DMS153 (cell line): ENCODE measurements at regions not wholly inside any gene's neighbourhood (a gene's known extent, or its start where the extent isn't known, plus 50 kb on each side); places are given as distances from the start of the nearest gene placed in this dataset.

Source experiments
- DNase-seq: peaks from one replicate; lab custom pipeline; 2025; lab: John Stamatoyannopoulos, UW

DNA sequence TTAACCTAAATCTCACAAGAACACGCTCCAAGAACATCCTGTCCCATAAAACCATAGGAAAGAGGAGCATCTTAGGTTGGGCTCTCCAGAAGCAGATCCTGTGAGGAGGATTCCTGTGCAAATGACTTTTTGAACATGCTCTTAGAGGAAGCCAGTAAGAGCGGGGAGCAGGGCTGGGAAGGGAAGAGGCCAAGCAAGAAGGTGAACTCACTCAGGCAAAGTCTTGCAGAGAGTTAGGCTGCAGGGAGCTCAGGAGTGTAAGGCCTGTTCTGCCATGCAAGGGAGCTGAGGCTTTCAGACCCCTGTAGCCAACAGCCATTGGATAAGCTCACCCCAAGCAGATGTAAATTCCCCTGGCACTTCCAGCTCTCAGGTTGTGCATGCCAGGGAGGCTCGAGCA is 63.6 kb upstream of the LY86 start:
- no peak for DNase-seq

DNA sequence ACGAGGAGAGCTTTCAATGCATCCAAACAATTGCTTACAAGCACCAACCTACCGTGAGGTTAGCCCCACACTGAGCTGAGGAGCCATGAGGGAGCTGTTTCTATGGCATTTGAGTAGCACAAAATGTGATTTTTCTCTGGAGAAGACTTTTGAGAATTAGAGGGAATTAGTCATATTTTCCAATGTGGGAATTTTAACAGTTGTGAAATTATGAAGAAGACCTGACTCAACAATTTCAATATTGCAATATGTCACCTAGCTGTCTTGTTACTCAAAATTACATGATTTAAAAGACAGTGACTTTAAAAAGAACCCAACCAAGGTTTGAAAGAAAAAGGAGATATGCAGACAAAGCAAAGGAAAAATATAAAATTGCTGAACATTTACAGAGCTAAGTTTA is 62.6 kb upstream of the LY86 start:
- DNase-seq: no peak

DNA sequence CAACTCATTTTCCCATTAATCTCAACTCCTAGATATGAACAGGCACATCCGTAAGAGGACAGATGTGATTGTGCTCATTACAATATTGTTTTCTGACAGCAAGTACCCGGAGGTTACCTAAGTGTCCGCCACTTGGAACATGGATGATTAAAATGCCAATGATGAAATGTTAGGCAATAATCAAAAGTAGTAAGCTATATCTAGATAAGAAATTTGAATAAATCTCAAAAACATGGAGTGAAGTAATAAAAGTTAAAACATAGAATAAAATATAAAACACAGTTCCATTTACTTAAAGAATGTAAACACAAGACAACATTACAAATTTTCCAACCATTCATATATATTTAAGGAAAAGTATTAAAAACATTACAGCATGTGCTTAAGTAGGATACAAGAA is 59.2 kb upstream of the LY86 start:
- no peak for DNase-seq

DNA sequence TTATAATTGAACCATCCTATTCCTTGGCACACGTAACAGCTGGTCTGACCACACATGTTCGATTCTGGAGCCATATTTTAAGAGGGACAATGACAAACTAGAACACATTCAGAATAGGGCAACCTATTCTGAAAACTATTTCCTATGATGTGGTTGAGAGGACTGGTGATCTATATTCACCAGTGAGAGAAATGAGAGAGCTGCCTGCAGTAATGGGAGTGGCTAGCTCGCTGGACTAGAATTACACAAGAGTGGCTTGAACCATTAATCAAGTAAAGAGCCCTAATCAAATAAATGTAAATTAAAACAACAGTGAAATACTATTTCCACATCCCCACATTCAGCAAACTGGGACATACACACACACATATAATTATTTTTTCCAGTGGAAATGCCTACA is 55.3 kb upstream of the LY86 start:
- no peak for DNase-seq

DNA sequence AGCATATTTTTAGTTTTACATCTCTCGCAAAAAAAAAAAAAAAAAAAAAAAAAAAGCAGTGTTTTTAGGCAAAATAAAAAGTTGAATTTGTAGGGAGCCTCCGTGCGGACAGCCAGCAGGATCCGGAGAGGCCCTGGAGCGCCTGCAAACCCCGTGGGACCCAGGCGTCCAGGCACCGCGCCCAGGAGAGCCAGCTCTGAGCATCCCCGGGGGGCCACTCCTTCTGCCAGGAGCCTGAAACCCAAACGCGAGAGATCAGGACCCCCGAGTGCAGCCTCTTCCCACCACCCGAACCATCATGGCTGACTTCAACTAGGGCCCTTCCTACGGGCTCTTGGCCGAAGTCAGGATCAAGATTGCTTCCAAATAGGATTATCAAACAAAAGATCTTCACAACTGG is 54.1 kb upstream of the LY86 start:
- DNase-seq: no peak

DNA sequence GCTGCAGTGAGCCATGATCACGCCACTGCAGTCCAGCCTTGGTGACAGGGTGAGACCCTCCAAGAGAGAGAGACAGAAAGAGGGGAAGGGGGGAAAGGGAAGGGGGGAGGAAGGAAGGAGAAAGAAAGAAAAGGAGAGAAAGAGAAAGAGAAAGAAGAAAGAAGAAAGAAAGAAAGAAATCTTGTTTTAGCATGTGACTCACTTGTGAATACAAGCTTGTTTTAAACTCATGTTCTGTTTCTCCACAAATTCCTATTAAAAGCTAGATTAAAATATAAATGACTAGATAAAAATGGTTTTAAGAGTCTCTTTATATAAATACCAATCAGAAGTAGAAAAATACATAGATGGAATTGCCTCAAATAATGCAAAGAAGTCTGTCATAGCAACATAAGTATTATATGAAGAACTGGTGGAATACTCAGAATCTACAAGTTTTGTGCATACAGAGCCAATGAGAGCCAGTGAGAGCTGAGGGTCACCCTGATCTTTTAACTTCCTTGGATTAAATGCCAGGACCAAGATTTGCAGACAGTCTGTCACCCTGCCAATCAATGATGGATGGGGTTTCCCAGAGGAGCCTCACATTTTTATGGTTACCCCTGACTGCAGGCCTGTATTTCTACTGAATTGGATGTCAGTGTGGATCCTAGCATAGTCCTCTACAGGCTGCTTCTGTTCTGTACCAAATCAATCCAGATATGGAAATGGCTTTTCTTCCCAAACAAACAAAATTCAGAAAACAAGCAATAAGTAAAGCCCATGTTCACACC is 50.8 kb upstream of the LY86 start:
- DNase-seq: no peak

DNA sequence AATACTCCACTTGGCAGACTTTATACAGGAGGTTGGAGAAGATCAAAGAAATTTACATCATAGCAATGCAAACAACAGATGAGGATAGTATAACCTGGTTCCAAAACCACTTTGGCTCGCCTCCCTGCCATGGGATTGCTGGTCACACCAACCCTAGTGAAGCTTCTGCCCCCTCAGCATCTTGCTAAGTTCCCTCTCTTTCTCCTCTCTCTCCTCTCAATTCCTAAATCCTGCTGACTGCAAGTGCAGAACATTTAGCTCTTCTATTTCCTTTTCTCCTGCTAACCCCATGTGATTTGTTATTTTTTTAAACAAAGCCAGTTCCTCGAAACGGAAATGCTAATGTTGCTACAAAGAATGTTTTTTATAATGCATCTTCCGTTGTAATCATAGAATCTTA is 50.3 kb upstream of the LY86 start:
- DNase-seq: no peak
